Astrocyte of the cerebellum (primary cell): ENCODE measurements at regions not wholly inside any gene's neighbourhood (a gene's known extent, or its start where the extent isn't known, plus 50 kb on each side); places are given as distances from the start of the nearest gene placed in this dataset.

ENCODE experiments used
- DNase-seq: peaks from one replicate; pipeline ENCODE4 v3.0.0-alpha.2; 2011; ENCODE audit warnings: low read depth
- H3K4me3 ChIP-seq: 2 replicates; pipeline ENCODE4 v1.5.1; 2011; ENCODE audit warnings: mild to moderate bottlenecking, low read depth, low read length, moderate library complexity
- CTCF ChIP-seq: IDR thresholded peaks from 2 replicates; pipeline ENCODE4 v1.5.1; 2012; ENCODE audit warnings: low read length, low read depth, moderate library complexity, mild to moderate bottlenecking; ENCODE audit errors: missing control alignments
- in situ Hi-C: cut with HindIII; loops from 2 replicates; pipeline ENCODE4 v1.10.0; 2017; ENCODE audit warnings: low sequenced_read_pairs

GRCh38 chr4:38610966-38611431 is 53.0 kb upstream of the KLF3 start:
- no peak for TF ChIP-seq CTCF
- in situ Hi-C loops = no loop called here
- no peak overlapping the region for H3K4me3 ChIP-seq
- DNase-seq = no peak

GRCh38 chr4:38611676-38612075 is 52.3 kb upstream of the KLF3 start:
- DNase-seq = no peak
- no peak for TF ChIP-seq CTCF
- in situ Hi-C loops = no loop called here
- H3K4me3 ChIP-seq = no peak overlapping the region

GRCh38 chr4:38612646-38613414 is 51.2 kb upstream of the KLF3 start:
- H3K4me3 ChIP-seq = no peak overlapping the region
- TF ChIP-seq CTCF = no peak
- peak; percentile 49 for DNase-seq
- in situ Hi-C loops = no loop called here
